CD4-positive, alpha-beta T cell treated with Interleukin-15 for 4 hours (primary cell): ENCODE measurements at regions not wholly inside any gene's neighbourhood (a gene's known extent, or its start where the extent isn't known, plus 50 kb on each side); places are given as distances from the start of the nearest gene placed in this dataset.

ENCODE experiments used
- DNase-seq: peaks from one replicate; pipeline ENCODE4 v3.0.0-alpha.2; 2020; ENCODE audit warnings: low spot score

DNA sequence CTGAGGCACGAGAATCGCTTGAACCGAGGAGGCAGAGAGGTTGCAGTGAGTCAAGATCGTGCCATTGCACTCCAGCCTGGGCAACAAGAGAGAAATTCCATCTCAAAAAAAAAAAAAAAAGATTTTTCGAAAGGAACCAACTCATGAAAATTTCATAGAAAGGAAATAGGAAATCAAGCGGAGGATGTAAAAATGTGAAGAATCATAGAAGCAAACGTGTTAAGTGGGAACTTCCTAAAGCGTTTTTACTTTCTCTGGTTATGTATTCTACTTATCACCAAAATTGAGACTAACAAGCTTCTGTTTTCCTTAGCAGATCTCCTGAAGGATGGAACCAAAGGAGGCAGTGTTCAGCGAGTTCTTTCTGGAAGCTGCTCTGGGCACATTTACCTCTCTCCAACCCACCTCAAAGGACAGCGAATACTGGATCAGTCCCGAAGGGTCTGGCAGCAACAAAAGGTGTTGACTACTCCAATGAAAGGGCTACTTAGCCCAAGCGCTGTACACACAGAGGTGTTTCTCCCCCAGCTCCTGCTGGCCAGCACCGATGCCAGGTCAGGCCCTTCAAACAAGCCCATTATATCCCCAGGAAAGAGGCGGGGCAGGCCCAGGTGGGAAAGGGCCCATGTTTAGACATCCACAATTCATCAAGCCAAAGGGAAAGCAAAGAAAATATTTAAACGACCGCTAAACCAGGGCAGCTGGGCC lies 327.5 kb upstream of the JARID2 start:
- DNase-seq: no peak

DNA sequence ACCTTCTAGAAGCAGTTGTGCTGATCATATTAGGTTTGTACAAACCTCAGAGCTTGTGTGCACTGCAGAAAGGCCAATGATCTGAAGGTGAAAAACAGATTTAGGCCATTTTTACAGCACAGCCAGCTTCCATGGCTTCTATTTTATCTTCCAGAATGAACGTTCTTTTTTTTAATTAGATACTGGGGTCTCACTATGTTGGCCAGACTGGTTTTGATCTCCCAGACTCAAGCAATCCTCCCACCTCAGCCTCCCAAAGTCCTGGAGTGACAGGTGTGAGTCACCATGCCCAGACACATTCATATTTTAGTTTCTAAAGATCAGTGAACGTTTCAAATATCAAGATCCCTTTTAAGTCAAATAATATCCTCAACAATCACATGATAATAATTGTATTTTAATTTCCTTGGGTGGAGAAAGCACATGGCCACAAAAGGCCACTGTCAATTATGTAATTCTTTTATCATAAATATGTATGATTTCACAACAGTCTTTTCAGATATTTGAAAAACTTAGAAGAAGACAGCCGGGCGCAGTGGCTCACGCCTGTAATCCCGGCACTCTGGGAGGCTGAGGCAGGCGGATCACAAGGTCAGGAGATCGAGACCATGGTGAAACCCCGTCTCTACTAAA lies 326.7 kb upstream of the JARID2 start:
- DNase-seq: no peak

DNA sequence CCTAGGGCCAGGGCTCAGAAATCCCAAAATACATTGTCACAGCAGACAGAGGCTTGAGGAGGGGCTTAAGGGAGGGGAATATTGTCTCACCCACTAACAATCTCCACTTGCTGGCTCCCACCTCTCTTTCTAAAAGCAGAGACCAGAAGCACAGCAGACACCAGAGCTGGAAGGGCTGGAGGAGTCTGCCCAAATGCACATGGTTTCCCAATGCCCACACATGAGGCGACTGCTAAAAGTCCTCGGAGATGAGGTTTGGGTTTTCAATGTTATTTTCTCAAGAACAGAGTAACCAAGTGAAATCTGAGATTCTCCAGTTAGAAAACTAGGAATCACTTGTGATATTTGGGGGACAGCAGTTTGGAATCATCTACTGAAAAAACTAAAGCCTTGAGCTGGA lies 325.6 kb upstream of the JARID2 start:
- no peak for DNase-seq

DNA sequence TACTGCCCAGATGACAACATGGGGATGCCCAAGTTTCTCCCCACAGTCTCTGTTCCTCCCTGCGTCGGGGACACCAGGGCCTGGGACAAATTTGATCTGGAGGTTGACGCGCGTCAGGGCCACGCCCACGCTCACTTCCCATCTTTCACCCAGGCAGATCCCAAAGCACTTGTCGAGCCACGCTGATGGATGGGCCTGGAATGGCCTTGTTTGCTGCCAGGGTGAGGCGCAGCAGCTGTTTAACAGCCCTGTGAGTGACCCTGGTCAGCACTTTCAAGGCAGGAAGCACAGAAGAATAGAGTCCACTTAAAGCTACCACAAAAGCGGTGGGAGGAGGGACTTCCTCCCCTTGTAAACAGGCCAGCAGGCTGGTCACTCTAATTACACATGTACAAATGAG lies 324.7 kb upstream of the JARID2 start:
- no peak for DNase-seq

DNA sequence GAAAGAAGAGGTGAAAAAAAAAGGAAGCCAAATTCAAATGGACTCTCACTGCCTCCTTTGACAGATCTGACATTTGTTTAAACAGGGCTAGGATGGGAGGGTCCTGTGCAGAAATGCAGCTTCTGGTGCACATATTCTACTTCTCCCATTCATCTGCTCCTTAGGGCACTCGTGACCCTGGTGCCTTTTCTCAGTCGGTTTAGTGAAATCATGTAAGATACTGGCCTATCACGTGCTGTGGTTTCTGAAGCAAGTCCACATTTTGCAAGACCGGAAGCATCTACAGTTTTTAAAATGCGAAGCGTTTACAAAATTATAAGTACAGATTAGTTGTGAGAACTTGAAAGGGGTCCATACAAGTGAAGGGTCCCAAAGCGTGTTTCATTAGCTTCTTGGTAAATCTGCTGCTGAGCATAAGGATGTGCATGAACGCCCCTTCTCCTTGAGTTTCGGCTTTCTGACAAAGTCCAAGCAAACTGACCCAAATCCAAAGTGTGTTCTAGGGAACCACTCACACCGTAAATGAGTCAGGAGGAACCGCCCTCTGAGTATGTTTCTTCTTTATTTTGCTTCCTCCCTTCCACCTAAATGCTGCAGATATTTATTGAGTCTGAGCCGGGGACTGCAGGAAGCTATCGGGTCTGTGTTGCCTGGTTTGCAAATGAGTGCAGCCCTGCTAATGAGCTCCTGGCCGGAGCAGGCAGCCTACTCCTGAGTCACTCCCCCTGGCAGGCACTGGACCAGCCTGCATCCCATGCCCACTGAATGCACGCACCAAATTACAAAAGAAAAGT lies 323.8 kb upstream of the JARID2 start:
- DNase-seq: no peak

DNA sequence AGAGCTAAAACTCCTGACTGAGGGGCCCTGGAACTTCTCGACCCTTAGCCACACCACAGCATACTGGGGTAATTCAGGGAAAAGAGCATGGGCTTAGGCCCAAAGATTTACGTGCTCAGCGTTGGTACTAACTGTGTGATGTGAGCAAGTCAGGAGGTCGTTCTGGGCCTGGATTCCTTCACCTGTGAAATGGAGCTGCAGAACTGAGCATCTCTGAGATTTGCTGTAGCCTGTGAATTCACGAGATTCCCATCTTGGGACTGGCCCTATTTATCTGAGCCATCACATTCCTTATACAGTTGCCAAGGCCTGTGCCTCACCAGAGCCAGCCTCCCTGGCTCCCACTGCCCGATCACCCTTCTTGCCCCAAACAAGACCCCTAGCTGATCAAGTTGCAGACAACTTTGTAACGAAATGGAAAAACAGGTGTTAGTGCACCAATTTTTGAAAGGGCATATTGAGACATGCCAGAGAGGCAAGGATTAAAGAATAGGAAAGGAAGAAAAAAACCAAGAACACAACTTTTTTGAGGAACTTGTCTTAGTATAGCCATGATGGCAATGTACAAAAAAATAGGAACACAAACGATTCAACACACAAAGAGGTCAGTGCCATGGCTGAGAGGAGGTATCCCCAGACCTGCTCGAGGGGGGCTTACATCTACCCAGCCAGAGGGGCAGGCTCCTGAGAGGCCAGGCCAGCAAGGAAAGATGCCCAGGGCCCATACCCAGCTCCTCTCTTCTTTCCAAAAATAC lies 323.0 kb upstream of the JARID2 start:
- no peak for DNase-seq

DNA sequence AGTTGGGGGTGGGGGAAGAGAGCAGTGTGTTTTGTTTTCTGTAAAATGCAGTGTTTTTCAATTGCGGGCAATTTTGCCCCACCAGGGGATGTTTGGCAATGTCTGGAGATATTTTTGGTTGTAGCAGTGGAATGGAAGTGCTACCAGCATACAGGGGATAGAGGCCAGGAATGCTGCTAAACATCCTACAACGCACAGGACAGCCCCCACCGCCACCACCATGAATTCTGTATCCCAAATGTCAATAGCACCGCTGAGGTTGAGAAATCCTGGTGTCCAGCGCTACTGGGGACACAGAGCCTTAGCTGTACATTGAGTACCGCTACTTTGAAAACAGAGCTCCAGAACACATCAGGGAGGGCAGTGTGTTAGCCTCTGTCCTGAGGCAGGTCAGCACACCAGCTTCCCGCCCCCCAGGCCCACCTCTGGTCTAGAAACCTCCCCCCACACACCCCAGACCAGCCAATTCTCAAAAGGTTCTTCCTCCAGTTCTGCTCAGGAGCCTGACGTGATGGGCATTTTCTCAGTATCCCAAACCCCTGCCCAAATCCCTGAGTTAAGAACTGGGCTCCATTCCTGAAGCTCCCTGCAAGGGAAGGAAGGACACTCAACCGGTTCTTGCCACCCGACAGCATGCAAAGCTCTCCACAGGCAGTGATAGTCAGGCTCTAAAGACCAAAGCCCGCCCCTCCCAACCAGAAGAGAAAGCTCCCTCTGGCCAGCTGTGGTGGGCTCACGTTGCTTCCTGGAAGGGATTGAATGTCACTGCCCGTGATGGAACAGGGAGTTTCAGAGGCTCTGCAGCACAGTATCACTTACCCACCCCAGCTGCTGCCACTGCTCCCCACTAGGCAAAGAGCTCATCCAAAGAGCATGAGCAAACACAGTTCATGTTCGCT lies 321.5 kb upstream of the JARID2 start:
- DNase-seq: no peak

DNA sequence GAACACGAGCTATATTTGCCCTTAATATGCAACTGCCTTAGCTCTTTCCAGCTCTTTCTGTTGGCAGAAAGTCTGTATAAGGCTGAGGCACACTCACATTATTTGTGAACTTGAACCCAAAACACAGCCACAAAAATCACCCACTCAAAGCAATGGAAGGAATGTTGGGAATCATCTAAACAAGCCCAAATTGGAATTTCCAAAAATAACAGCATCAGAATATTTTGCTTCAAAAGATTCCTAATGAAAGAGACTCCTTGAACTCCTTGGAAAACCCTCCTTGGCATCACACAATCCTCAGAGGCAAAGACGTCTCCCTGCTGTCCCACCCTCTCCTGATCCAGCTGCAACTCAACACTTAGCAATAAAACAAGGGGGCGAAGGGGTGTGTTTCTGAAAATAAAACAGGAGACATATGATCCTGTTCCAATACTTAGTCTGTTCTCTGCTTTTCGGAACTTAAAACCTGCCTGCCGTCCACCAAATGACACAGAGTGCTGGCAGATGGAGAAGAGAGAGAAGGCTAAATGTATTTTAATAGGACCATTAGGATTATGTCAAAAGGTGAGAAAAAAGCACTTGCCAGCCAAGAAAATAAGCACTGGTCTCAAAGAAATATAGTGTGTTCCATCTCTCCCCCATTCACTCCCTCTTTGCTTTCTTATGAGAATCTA lies 320.7 kb upstream of the JARID2 start:
- DNase-seq: no peak

DNA sequence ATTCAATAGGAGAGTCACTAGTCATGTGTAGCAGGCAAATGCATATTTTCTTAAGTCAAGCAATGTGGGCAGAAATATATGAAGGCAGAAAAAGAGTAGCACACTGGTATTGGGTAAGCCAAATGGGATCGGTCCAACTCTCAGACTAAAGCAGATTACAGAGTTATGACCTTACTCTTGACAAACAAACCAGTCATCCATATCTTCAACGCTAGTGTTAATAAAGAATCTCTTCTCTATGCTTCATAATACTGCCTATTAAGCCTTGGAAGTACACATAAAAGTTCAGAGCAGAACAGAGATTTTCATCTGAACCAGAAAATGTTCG lies 320.2 kb upstream of the JARID2 start:
- no peak for DNase-seq

DNA sequence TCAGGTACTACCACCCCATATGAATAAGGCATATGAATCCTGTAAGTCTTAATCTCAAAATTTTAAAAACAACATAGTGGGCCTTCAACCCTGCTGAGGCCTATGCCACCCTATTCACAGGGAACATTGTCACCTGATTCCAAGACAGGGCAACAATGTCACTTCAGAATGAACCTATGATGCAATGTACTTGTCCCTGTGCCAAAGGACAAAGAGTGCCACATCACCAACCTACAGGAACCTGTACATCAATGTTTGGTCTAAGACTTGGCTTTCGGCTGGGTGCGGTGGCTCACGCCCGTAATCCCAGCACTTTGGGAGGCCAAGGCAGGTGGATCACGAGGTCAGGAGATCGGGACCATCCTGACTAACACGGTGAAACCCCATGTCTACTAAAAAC lies 318.5 kb upstream of the JARID2 start:
- DNase-seq: no peak

DNA sequence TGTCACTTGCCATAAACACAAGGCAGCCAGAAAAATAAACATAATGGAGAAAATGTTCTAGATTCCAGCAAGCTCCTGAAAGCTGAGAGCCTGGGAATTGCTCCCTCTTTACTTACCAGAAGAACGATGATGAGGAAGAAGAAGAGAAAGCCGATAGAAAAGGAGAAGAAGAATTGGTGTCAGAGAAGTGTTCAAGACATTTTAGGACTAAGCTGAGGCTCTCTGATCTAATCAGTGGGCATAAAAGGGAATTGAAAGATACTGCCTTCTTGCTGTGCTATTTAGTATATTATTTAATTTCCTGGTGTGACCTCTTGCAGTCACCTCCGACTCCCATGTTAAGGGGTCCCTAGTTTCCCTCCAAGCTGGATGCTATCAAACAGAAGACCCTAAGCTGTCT lies 316.6 kb upstream of the JARID2 start:
- no peak for DNase-seq

DNA sequence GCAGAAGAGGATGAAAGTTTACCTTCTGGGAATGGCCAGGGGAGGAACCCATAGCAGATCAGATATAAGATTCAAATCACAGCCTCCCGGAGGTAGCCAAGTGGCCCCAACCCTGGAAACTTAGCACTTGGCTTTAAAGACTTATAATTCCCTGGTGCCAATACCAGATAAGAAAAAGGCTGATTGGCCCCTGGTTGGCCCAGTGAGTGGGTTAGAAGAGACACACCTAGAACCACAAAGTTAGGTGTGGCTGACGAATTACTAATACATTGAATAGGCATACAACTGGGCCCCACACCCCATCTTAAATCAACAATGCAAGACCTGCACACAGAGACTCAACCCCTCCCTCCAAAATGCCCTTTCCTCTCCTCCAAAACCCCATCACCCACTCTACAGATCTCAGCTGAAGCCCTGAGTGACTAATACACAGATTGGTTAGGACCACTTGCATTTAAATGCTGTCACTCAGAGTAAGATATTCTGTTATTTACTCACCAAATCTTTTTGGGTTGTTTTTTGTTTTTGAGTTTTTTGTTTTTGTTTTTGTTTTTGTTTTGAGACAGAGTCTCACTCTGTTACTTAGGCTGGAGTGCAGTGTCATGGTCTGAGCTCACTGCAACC lies 315.4 kb upstream of the JARID2 start:
- DNase-seq: no peak

DNA sequence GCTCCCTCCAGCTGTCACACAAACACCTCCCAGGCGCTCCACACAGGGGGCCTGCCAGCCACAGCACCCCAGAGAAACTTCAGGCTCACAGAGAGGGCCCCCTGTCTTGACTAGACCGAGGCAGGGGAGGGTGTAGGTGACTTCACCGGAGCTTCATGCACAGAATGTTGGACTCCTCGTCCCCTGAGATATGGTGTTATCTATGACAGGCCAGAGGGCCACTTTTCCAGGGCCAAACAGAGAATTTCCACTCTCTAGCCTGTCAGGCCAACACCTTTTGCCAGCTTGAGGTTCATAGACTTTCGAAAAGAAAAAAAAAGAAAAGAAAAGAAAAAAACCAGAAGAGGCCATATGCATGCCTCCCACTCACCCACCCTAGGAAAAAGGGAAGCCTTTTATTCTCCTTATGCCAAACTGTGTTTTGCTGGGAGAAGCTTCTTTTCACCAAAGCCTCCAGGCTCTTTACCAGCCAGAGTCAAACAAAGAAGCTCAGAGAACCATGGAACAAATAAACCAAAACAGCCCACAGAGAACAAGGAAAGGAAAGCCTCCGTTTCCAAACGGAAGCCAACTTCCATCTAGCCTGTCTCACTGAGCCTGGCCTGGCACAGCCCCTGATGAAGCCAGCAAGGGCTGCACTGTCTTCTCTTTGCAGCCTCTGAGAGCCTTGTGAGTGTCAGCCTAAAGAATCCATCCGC lies 313.2 kb upstream of the JARID2 start:
- no peak for DNase-seq

DNA sequence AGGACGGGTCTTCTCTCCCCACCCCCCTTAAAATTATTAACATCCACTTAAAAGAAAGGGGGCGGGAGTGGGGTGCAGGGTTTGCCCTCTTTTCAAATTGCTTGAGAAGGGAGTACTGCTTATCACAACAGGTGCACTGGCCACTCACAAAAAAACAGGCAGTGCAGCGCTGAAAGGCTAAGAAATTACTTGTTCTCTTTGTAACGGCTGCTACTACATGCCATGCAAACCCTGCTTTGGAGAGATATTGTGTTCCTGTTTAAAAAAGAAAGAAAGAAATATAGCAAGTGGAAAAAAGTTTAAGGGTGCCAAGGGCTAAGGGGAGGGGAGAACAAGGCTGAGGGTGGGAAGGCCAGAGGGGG lies 312.7 kb upstream of the JARID2 start:
- DNase-seq: no peak

DNA sequence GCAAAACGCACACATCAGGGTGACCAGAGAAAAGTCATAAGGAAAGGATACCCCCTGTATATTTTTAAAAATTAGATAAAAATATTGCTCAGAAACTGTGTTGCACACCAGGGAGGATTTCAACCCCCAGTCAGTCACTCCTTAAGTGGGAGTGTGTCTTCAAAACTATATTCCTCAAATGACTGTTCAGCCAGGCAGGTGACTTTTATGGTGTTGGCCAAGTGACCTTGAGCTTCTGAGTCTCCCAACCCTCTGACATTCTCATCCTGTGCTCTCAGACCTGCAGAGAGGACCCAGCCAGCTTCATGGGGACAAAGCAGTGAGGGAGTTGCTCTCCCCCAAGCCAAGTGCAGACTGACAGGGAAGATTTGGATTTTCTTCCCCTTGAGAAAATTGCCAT lies 311.9 kb upstream of the JARID2 start:
- no peak for DNase-seq

DNA sequence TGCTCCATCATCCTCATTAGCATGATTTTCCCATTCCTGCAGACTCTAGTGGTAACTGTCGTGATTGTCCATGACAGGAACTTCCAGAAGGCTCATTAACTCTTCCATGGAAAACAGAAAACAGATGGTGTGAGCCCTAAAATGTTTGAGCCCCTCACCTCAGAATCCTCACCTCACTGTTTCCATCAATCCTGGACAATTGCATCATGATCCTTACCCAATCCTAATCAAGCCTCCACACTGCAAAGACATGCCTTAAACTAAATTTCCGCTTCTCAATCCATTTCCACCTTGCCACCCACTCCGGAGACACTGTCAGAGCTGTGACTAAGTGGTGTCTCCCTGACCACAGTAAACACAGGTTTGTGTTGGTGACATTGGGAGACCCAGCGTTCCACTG lies 311.0 kb upstream of the JARID2 start:
- DNase-seq: no peak

DNA sequence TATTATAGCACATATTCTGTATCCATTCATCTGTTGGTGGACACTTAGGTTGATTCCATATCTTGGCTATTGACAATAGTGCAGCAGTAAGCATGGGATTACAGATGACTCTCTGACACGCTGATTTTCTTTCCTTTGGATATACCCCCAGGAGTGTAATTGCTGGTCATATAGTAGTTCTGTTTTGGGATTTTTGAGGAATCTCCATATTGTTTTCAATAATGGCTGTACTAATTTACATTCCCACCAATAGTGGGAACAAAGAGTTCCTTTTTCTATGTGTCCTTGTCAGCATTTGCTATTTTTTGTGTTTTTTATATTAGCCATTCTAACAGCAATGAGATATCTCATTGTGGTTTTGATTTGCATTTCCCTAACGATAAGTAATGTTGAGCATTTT lies 309.0 kb upstream of the JARID2 start:
- no peak for DNase-seq

DNA sequence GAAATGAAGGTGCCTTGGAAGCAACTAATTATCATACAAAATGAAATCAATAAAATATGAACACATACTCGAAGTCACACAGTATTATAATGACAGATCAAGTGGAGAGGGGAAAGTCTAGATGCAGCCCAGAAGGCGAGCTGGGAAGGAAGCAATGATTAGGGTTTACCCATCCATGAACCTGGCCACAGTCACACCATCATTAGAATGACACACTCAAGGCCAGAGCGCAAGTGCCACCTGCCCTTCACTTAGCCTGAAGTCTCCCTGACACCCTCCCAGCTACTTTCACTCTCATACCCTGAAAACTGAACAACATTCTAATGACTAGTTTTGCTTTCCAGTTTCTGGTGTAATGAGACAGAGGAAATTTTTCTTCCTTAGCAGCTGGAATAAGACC lies 302.8 kb upstream of the JARID2 start:
- no peak for DNase-seq

DNA sequence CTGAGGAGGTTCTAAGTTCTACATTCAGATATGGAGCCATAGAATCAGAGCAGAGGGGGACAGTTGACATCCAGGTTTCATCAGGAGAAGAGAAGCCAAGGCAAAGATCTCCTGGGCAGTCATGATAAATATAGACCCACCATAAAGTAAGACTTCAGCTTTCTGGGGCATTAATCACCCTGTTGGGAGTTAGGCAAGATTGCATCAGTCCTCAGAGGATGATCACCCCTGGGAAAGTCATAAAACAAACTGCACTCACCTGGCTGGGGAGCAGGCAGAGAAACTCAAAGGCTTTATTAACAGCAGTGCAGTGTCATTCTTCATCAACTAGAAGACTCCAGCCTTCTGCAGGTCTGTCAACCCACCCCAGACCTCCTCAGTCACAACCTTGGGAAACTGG lies 301.3 kb upstream of the JARID2 start:
- DNase-seq: no peak
